ENCODE measurements at regions not wholly inside any gene's neighbourhood (a gene's known extent, or its start where the extent isn't known, plus 50 kb on each side); places are given as distances from the start of the nearest gene placed in this dataset.

- in situ Hi-C loops (cut with MboI) (no loop called here), intact Hi-C loops (cut with micrococcal nuclease) (no loop called here)
- H3K4me3 ChIP-seq = no peak overlapping the region
- BruUV-seq (replicated peaks) = no TSS peak
- FAIRE-seq (no peak), DNase-seq (ENCODE audit: extremely low read depth in 1 of 4, low spot score in 3 of 4) (no peak), ATAC-seq (no peak)
- H3K9me3 ChIP-seq (replicated peaks; ENCODE audit: control insufficient read depth, insufficient read depth, low read depth, low read length) = no peaks in the 10 kb centered on the region
- no peak overlapping the region for H3K9ac ChIP-seq (ENCODE audit: insufficient read depth in 1 of 2, low read depth in 2 of 2, low read length in 2 of 2)
- no peak overlapping the region for H3K27ac ChIP-seq (ENCODE audit: extremely low read depth, low read depth, low read length)
- no peak overlapping the region for H3K4me2 ChIP-seq (ENCODE audit: insufficient read depth, low read length)
- H4K20me1 ChIP-seq (replicated peaks; ENCODE audit: control insufficient read depth, insufficient read depth, low read length) = no peaks in the 10 kb centered on the region
- POLR2A ChIA-PET = interaction anchor here (0.7 to 1.8 kb wide), 2 partner anchors 10 to 518 kb away, joined by 3 to 5 read pairs; no protein-coding TSS in a partner anchor
- H3K4me1 ChIP-seq (replicated peaks in 1 of 2; ENCODE audit: control insufficient read depth in 2 of 2, insufficient read depth in 2 of 2, low read length in 2 of 2) = no peaks in the 10 kb centered on the region
- no peak overlapping the region for H2AFZ ChIP-seq (ENCODE audit: low read depth, low read length)
- WGBS (ENCODE audit: insufficient coverage, low coverage, missing lambda C conversion rate) = 2% methylated on average over 3 of the region's 3 CpGs
- H3K79me2 ChIP-seq (ENCODE audit: control insufficient read depth, insufficient read depth, low read length) = no peaks in the 10 kb centered on the region
- no peaks in the 10 kb centered on the region for H3K36me3 ChIP-seq (ENCODE audit: control insufficient read depth, insufficient read depth, low read length)
- H3K9me1 ChIP-seq (ENCODE audit: control insufficient read depth, insufficient read depth, low read length) = no peaks in the 10 kb centered on the region
- TF ChIP-seq ZNF224 (CRISPR knock-in tag; IDR thresholded peaks at IDR 0.05) (no peak), ZNF175 (CRISPR knock-in tag; IDR thresholded peaks at IDR 0.05; ENCODE audit: low read depth) (no peak), FOXK2 (conservative IDR thresholded peaks at IDR 0.05 in 1 of 2, IDR thresholded peaks at IDR 0.05 in 1 of 2; ENCODE audit: low read depth in 2 of 2) (no peak), ZNF347 (CRISPR knock-in tag; IDR thresholded peaks at IDR 0.05; ENCODE audit: low read depth) (no peak), BRD9 (IDR thresholded peaks at IDR 0.05; ENCODE audit: low read depth, partially characterized antibody) (no peak), RBM39 (optimal IDR thresholded peaks at IDR 0.05; ENCODE audit: low read depth, low read length) (no peak), FOXA1 (IDR thresholded peaks at IDR 0.05; ENCODE audit: borderline replicate concordance) (no peak), PTBP1 (IDR thresholded peaks at IDR 0.05; ENCODE audit: low read depth, low read length) (no peak), ZNF354B (CRISPR knock-in tag; IDR thresholded peaks at IDR 0.05) (no peak), KLF1 (tag; IDR thresholded peaks at IDR 0.05) (no peak), ZNF274 (IDR thresholded peaks at IDR 0.05; ENCODE audit: borderline replicate concordance, low read depth, low read length) (no peak), KAT2B (IDR thresholded peaks at IDR 0.05; ENCODE audit: low read depth, low read length) (no peak), ZNF134 (CRISPR knock-in tag; conservative IDR thresholded peaks at IDR 0.05) (no peak), ARID3A (IDR thresholded peaks at IDR 0.05; ENCODE audit: borderline replicate concordance, low read depth, low read length) (no peak), ZNF707 (CRISPR knock-in tag; conservative IDR thresholded peaks at IDR 0.05) (no peak), ZC3H4 (CRISPR knock-in tag; IDR thresholded peaks at IDR 0.05; ENCODE audit: borderline replicate concordance) (no peak), STAT5B (CRISPR knock-in tag; IDR thresholded peaks at IDR 0.05) (no peak), ILK (tag; IDR thresholded peaks at IDR 0.05; ENCODE audit: borderline replicate concordance, low read depth) (no peak)
- TF ChIP-seq, protein P1, sequence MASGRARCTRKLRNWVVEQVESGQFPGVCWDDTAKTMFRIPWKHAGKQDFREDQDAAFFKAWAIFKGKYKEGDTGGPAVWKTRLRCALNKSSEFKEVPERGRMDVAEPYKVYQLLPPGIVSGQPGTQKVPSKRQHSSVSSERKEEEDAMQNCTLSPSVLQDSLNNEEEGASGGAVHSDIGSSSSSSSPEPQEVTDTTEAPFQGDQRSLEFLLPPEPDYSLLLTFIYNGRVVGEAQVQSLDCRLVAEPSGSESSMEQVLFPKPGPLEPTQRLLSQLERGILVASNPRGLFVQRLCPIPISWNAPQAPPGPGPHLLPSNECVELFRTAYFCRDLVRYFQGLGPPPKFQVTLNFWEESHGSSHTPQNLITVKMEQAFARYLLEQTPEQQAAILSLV (tag; IDR thresholded peaks at IDR 0.05) = no peak
- CTCF ChIA-PET (ENCODE audit: low intra/inter-chr PET ratio) = no interaction called here
- no peaks in the 10 kb centered on the region for H3K27me3 ChIP-seq (ENCODE audit: control insufficient read depth in 2 of 2, insufficient read depth in 2 of 2, low read length in 2 of 2)
These were observed 302.5 kb downstream of the ZNF621 start for GRCh38 chr3:40827226-40827625.
